GM12872 (cell line): ENCODE measurements at regions not wholly inside any gene's neighbourhood (a gene's known extent, or its start where the extent isn't known, plus 50 kb on each side); places are given as distances from the start of the nearest gene placed in this dataset.

Experiments used
- CTCF ChIP-seq: IDR thresholded peaks from 3 replicates; pipeline ENCODE4 v1.5.1; 2011; ENCODE audit warnings: low read depth, mild to moderate bottlenecking, low read length, moderate library complexity; ENCODE audit not compliant: insufficient read depth

- no peak for TF ChIP-seq CTCF
Observed at GRCh38 chr14:53875324-53875897, 81.2 kb downstream of the BMP4 start.

- TF ChIP-seq CTCF = no peak
Observed at GRCh38 chr14:53874704-53875103, 81.9 kb downstream of the BMP4 start.

DNA sequence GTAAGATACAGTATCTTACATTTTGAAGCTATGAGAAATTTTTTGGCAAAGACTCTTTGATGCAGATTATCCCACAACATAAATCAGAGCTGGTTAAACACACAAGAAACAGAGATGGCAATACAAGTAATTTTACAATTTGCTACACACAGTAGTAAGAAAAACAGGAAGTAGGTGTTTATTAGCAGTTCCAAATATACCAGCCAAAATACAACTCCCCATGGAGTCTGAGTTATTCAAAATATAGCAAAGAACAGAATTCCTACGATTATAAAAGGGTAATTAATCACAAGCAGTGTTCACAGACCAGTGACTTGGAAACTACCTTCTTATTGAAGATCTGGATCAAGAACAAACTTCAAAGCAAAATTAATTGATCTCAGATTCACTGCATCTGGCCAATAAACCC, 83.9 kb downstream of the BMP4 start:
- TF ChIP-seq CTCF = no peak

- no peak for TF ChIP-seq CTCF
Observed at GRCh38 chr14:53871951-53872350, 84.7 kb downstream of the BMP4 start.

- no peak for TF ChIP-seq CTCF
Observed at GRCh38 chr14:53871011-53871410, 85.6 kb downstream of the BMP4 start.

DNA sequence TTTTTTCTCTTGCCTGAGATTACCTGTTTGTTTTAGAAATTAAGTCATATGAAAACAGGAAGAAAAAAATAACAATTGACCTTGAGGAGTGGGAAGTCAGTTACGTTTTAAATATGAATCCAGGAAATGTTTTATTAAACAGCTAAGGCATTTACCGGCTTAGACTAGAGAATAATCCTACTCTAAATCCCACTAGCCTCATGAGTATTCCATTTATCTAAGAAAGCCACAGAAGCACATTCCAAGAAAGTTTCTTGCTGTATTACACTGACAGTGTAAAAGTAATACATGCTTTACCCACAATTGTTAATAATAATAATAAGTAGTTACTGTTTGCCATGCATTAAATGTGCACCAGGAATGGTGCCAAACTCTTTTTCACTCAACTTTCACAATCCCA, 90.9 kb downstream of the BMP4 start:
- no peak for TF ChIP-seq CTCF

GRCh38 chr14:53861781-53862180, 94.8 kb downstream of the BMP4 start:
- no peak for TF ChIP-seq CTCF

GRCh38 chr14:53858345-53858684, 98.3 kb downstream of the BMP4 start:
- TF ChIP-seq CTCF = no peak
